ENCODE measurements at regions not wholly inside any gene's neighbourhood (a gene's known extent, or its start where the extent isn't known, plus 50 kb on each side); places are given as distances from the start of the nearest gene placed in this dataset.

GRCh38 chr9:13508681-13509080 is 229.2 kb upstream of the MPDZ start:
- no peak for TF ChIP-seq POLR2A (IDR thresholded peaks at IDR 0.05)
- no peak for TF ChIP-seq CTCF (IDR thresholded peaks at IDR 0.05)

Data from Peyer's patch (tissue), 4 donors.